GM19035 (cell line): ENCODE measurements at regions not wholly inside any gene's neighbourhood (a gene's known extent, or its start where the extent isn't known, plus 50 kb on each side); places are given as distances from the start of the nearest gene placed in this dataset.

Experiments used
- ATAC-seq: cut with Tn5 transposase; IDR thresholded peaks from one replicate; pipeline ENCODE4 v1.9.1; 2021; ENCODE audit not compliant: unreplicated experiment

DNA sequence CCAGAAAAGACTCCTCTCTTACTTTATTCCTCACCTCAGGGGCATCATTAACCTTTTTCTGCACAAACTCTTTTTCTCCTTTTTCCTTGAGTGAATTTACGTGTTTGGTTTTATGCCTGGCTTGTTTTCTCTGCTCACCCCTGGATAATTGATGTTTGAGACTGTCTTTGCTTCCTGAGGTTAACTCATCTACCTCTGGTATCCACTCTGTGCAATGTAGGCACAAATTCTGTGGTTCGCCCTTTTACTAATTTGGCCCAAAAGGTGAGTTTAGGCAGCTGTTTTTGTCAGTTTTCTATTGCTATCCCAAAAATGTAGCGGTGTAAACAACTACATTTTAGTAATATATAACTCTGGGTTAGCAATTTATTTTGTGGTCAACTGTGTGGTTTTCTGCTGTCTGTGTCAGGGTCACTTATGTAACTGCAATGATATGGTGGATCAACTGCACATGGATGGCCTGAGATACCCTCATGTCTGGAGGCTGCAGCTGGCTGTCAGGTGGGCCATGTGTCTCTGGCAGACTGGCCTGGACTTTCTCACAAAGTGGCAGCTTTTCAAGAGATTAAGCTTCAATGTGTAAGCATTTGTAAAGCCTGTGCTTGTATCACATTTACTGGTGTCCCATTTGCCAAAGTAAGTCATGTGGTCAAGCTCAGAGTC, 329.7 kb downstream of the FSIP2 start:
- no peak for ATAC-seq

DNA sequence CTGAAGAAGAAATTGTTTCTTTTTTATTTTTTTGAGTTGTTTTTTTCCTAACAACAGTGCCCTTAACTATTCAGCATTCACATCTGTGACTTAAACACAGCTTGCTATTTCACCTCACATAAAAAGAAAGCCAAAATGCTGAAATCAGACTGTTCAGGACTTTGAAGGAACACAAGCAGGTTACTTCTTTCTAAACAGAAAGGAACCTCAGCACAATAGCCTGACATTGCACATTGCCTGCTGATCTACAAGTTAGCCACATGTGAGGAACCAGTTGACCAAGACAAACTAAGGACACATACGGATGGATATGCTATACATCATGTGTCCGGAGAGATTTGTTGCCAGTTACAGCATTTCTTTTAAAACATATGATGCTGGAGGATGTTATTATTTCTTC, 331.1 kb downstream of the FSIP2 start:
- ATAC-seq: no peak

DNA sequence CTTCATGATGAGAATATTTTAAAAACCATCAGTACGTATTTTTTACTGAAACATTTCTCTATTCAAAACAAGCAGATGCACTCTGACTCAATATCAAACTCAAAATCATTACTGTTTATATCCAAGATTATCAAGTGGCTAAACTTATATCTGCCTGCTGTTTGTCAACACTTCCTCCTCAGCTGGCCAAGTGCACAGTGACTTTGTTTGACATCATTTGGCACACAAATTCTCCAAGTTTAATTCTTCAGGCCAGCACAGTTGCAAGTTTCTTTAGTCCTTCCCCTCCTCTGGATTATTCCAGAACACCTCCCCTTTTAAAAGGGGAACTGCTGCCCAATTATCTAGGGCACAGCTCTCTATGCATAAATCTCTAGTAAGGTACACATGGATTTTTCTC, 346.6 kb downstream of the FSIP2 start:
- ATAC-seq: no peak

DNA sequence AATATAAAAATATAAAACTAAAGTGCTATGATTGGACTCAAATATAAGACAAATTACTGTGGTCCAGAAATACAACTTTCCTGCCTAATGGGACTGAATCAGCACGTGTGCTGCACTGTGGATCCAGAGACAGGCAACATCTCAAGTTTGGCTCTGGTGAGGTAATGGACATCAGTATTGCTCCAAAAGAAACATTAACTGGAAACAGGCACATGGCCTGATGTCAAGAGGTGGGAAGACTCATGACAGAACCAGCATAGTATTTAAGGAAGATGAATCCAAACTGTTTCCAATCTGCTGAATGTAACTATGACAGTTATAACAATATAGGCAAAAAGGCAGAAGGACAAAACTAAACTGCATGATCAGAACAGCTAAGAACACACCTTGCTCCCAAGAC, 354.6 kb downstream of the FSIP2 start:
- ATAC-seq: no peak

DNA sequence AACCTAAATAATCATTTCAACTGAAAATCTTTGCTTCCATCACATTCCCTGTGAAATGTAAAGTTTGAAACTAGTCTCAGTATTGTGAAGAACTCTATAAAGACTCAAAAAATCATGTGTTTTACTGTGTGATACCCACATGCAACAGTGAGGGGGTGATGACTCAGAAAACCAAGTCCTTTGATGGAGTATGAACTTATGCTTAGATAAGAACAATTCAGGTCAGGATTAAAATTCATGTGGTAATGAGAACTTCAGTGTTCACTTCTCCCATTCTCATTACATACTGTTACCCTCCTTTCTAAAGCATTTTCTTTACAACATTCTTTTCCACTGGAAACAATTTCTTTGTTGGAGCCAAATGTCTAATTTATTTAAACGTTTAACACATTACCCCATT, 360.2 kb downstream of the FSIP2 start:
- no peak for ATAC-seq

DNA sequence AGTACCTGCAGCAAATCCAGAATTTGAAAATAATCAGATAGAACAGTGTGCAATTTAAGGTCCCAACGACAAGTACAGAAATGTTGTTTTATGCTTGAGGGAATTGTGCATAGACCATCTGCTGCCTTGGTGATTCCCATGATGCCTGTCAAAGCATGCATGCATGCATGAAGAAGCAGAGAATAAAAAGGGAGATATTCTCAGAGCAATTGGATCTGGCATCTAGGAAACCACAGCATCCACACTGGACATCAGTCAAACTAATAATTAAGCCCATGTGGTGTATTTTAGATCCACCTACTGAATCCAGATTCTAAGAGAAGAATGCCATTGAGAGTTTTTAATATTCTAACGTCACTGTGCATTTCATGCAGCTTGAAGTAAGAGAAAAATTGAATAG, 361.2 kb downstream of the FSIP2 start:
- ATAC-seq: no peak

DNA sequence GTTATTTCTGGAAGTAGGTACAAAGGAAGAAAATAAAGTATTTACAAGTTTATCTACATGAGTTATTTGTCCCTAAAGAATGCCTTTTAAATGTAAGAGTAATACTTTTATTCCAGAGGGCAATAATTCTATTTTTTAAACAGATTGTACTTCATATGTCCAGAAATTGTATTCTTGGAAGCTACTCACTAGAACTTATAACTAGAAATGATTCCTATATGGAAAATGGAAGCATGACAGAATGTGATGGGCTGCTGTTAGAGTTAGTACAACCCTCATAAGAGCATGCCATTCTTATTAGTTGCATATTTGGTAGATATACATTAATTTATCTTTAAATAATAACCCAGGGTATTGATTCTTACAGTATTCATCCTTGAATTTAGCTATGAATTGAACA, 362.0 kb downstream of the FSIP2 start:
- ATAC-seq: no peak

DNA sequence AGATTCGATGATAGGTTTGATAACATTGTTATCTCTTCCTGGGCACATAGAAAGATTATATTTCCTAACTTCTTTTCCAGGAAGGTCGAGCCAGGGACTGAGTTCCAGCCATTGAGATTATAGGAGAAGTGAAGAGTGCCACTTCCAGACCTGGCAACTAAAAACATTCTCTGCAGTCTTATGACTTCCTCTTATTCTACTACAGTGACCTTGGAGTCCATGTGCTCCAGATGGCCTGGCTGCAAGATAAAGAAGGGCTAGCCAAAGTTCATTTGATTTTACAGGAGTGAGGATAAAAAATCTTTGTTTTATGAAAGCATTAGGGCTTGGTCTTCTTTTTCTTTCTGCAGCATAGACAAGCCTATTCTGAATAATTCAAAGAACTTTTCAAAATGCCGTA, 363.0 kb downstream of the FSIP2 start:
- no peak for ATAC-seq

DNA sequence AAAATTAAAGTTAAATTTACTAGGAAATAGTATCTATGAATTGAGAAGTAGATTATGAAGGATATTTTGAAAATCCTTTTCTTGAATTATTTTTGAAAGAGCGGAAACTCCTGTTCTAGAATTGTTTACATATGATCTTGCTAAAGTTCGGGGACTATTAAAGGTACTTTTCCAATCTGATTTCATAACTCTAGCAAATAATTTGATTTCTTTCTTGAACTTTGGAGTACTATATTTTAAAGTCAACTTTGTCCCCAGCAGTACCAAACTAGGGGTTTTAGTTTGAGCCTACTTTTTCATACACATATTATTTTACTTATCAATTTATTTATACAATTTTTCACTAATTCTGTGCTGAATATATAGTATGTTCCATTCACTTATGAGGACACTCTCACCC, 364.7 kb downstream of the FSIP2 start:
- no peak for ATAC-seq

DNA sequence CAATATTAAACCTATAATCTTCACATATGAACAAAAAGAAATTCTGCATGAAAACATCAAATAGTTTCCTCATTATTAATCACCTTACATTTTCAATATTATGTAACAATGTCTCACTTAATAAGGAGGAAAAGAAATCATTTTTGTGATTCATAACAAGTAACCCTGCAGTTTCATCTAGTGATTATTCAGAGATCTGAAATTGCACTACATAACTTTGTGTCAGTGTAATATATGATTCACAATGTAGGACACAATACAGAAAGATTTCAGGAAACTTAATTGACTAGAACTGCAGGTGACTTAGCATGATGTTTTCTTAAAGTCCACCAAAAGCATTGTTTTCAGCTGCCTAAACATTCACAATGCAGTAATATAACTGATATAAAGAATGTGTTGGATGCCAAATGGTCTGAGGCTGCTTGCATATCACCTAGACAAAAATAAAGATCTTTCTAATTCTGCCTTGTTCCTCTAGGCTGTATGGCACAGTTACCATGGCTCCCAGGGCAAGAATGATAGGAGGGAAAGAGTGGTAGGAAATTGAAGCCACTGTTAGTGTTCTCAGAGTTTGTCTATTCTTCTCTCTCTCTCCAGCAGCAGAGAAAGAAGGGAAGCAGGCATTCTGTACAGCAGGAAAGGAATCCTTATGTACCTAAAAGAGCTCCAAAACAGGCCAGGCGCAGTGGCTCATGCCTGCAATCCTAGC, 366.6 kb downstream of the FSIP2 start:
- ATAC-seq: no peak

DNA sequence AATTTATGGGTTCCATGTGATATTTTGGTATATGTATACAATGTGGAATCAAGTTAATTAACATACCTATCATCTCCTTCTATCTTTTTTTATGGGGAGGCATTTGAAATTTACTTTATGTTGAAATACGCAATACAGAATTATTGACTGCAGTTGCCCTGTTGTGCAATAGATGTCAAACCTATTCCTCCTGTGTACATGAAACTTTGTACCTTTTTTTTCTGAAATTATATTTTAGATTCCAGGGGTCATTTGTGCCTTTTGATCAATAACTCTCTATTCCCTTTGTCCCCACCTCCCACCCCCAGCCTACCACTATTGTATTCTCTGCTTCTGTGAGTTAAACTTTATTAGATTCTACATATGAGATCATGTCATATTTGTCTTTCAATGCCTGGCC, 369.9 kb downstream of the FSIP2 start:
- no peak for ATAC-seq

DNA sequence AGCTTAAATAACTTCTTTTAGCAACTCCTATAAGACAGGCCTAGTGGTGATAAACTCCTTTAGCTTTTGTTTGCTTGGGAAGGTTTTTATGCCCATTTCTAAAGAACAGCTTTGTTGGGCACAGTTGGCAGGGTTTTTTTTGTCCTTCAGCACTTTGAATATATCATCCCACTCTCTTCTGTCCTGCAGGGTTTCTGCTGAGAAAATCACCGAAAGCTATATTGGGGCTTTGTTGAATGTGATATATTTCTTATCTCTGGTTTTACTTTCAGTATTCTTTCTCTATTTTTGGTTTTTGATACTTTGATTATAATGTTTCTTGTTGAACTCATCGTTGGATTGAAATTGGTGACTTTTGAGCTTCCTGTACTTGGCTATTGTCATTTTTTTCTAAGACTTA, 372.8 kb upstream of the ZC3H15 start:
- no peak for ATAC-seq

DNA sequence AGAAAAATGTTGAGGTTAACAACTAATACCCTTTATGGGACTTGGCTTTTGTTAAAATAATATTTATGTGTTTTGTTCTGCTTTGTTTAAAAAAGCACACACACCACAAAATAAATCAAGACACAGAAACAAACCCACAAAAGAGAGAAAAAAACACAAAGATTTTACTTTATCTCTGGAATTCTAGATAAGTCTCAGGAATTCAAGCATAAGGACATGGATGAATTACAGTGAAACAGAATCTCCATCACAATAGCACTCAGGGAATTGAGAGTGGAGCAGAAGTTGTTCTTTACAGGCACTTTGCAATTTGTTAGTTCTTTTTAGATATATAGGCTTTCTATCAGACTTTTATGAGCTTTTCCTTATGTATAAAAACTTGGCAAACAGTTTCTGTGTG, 360.9 kb upstream of the ZC3H15 start:
- ATAC-seq: no peak

DNA sequence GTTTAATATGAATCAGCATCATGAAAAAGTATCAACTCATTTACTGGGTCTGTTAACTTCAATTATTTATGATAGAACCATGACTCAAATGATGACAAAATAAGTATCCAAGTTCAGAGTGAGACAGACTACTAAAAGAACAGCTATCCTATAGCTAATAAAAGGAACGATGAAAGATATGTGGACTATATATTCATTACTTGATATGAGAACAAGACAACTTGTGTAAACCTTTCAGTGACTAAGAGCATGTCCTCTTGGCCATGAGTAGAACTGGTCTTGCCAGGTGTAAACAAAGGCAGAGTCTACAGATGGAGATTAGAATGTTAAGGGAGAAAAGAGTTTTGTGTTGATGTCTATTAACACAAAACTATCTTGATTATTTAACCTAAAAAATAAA, 360.4 kb upstream of the ZC3H15 start:
- ATAC-seq: no peak

DNA sequence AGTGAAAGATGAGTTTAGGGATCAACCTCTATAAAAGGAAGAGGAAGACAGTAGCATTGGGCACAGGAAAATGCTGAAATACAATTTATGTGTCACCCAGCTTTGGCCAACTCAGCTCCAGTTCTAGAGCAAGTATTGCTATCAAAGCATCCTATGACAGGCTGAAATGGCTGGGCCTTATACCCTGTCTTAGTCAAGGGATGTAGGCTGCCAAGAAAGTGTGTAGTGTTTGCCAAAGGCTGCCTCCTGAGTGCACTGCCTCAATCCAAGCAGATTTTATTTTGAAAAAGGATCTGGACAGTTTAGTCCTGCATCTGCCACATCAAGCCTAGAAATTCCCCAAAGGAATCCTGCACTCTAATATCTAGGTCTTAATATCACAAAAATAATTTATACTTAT, 359.9 kb upstream of the ZC3H15 start:
- no peak for ATAC-seq

DNA sequence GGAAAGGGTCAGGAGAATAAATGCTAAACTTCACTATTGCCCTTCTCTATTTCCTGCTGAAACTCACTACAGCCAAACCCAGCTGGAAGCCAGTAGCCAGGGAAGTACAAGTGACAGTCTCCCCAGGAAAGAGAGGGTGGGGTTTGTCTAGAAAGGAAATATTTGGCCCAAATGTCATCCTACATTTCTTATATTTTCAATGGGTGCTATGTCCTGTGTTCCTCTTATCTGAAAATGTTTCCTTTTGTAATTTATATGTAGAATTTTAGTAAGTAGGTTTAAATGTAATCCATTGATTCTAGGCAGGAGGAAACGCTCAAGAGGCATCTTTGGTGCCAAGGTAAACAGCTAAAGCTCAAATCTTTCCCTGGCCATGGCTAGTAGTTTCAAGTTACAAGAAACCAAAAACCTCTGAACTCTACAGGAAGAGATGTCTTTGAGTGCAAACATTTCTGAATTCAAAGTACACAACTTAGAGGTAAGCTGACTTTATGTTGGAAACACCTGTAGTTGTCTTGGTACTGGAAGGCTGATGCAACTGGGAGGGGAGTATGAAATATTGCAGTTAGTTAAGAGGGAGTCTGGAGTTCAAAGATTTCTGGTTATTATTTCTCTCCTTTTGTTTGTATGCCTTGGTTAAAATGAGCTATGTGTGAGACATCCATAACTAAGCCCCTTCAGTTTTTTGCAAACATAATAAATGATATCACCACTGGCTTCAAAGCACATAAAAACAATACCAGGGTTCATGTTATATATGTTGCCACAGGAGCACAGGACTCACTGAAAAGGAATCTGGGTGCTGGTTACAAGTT, 356.1 kb upstream of the ZC3H15 start:
- no peak for ATAC-seq

DNA sequence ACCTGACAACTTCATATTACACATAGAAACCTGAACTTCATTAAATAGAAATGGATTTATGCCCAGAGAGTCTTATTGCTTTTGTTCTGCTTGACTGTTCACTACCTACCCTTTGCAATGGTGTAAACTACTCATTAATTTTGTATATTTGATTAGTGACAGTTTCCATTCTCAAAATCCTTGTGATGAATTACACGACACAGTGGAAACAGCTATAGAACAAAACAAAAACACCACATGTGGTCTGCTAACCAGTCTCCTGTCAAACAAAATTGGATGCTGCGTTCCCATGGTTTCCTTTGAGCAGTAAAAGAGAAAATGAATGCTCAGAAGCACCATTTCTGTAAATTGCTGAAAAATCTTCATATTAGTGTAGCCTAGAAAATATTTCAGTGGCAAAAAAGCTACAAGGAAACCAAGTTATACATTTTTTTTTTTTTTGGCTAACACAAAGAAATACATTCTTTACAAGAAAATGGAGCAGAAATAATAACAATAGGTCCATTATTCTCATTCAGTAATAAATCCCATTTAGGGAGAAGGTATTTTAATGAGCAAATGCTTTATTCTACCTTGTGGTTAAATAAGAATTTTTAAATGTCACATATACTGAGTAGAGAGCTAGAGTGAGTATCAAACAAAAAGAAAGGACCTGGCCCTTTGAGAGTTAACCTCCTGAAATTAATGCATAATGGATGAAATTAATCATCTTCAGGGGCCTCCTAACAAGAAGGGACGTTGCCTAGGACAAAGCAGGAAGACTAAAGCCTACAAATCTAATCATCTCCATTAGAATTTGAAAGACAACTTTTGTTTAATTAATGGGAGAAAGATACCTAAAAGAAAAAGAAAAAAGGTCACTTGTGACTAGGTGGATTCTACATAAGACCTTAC, 355.1 kb upstream of the ZC3H15 start:
- ATAC-seq: no peak

DNA sequence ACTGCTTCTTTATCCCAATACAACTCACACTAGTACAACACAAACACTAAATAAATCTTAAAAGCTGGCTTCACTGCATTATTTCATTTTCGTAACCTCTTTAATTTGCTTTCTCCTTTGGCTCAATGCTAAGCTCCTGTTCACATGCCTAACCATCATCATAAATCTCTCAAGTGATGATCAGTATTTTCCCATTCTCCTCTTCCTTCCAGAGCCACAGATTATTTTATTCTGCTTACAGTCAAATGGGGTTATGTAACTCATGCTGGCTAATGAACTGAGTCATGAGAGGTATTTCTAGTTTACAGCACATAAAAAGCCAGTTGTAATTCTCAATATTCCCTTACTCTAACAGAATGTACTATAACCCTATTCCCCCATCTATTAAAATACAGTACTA, 350.4 kb upstream of the ZC3H15 start:
- no peak for ATAC-seq

DNA sequence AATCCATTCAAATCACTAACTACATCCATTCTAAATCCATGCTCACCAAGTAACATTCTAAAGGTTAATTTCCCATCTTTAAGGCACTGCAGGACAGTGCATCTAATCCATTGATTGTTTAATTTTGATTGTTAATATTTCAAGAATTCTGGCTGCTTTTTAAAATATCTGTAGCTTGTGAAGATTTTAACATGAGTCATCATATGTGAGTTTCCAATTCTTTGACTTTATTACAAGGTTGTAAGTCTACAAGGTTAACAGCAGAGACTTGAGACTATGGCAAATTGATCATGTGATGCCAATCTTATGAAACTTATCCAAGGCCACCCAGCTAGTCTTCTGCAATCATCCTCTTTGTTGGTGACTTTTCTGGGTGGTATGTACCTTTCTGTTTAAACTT, 349.2 kb upstream of the ZC3H15 start:
- ATAC-seq: no peak

DNA sequence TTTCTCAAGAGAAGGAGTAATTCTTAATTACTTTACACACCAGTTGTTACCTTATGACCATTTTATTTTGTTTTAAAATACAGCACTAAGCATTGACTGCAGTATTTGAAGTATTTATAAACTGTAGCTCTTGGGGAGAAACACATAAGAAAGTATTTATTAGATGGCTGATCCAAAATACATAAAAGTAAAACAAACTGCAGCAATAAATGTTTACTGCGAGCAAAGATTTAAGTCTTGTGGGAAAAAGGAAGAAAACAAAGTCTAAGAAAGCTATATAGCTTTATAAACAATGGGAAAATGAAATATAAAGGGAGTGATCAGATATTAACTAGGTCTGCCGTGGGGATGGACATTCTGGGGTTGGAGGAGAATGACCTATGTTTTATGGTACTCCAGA, 347.2 kb upstream of the ZC3H15 start:
- no peak for ATAC-seq

DNA sequence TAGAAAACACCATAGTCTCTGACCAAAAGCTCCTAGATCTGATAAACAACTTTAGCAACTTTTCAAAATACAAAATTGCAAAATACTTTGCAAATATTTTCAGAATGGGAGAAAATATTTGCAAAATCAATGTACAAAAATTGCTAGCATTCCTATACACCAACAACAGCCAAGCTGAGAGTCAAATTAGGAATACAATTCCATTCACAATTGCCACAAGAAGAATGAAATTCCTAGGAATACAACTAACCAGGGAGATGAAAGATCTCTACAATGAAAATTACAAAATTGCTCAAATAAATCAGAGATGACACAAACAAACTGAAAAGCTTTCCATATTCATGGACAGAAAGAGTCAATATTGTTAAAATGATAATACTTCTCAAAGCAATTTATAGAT, 327.0 kb upstream of the ZC3H15 start:
- ATAC-seq: no peak
